T-helper 2 cell treated with Interferon-gamma antibody and Interleukin-4, amounts not matched to agents 100 ng/mL and 5 ng/mL, for 36 hours (primary cell): ENCODE measurements at regions not wholly inside any gene's neighbourhood (a gene's known extent, or its start where the extent isn't known, plus 50 kb on each side); places are given as distances from the start of the nearest gene placed in this dataset.
"Not testable (repeated sequence)": the region's sequence is repeated elsewhere in the genome, so short reads cannot be mapped to it uniquely, and the experiment has no call there.

Experiments
- intact Hi-C: fragments of 100-400 bp; cut with micrococcal nuclease; formaldehyde crosslinking; loops from one replicate; pipeline ENCODE4 v1.15.1; 2023

DNA sequence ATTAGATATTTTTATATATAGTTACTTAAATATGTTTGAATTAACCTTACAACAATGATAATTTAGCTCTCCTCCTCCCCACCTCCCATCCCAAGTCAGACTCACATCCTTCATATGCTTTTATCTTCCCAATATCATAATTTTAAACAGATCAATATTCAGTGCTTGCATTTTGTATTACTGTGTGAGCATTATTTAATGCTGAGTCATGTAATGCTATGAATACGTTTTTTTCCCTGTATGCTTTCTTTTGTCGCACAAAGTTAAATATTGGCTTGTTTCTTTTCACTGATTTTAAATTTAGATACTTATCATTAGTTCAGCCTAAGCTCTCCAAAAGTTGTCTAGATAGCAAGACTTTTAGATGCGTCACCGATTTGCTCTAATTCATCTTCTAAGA, 471.6 kb upstream of the SGO1 start:
- intact Hi-C loops: no loop called here

DNA sequence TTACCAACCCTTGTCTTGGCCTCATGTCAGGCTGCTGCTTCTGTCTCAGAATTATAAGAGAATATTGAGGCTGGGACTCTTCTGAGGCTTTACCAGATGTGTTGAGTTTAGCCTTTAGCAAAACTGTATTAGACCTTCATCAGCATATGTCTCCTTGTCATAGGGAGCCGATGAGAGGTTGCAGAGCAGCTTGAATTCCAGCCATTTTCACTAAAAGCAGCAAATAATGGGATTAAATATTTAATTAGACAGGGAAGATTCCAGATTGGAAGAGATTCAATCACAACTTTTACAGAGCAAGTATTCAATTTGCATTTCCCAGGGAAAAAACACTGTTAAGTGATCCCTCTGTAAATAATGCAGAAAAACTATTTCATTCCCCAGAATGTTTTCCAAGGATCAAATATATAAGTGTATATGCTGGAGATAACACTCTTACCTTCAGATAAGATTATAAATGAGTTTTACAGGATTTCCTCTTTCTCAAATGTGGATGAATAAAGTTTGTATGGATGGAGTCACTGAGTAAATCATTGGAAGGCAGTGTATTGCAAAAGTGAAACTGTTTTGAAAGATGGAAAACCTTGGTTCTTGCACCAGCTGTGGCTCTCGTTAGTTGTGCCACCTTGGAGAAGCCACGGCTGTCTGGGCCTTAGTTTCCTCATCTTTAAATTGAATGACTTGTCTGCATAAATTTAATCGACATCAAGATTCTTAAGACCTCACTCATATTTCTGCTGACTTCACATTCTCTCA, 466.4 kb upstream of the SGO1 start:
- intact Hi-C loops: no loop called here

DNA sequence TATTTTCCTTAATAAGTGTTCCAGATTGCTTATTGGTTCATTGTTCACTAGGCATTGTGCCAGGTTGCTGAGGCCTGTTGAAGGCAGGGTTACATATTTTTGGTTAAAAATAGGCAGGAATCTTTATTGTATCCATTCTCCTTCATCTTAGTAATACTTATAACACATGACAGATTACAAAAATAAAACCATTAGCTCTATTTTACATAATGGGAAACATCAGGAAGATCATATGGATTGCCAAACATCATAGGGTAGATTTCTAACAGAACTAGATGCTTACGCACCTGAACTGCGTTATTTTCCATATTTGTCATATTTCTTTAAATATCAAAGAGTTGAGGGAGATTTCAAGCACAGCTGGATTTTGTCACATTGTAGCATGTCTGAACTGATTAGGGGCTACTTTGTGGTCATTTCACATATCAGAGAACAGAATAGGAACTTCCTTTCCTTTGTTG, 462.9 kb upstream of the SGO1 start:
- intact Hi-C loops: no loop called here

DNA sequence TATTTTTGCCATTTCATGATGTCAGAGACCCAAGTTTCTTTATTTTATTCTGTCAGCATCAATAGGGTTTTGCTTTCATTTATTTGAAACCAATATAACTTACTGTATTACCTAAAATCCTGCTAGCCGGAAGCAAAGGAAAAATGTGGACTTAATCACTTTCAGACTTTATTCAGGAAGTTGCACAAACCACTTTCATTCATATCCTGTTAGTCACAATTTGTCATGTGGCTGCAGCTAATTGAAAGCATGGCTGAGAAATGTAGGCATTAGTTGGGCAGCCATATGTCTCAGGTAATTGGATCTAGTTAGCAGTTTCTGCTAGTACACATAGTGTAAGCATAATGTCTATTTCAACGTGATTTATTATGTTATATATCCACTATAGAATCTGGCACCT, 462.3 kb upstream of the SGO1 start:
- intact Hi-C loops: no loop called here

DNA sequence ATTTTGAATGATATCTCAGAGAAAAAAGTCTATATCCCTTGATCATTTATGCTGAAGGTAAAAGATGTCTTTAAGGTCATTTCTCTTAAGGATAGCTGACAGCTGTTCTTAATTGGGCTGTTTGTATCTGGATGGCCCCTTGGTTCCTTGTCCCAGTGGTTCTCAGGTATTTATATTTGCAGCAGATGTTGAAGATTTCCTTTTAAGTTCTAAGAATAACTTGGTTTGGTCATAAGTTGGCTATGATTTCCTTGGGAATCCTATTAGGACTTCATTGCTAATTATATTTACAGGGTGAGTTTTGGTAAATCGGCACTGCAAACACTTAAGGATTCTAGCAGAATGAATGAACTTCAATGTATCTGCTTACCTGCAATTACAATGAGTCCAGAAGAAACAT, 460.4 kb upstream of the SGO1 start:
- intact Hi-C loops: no loop called here

DNA sequence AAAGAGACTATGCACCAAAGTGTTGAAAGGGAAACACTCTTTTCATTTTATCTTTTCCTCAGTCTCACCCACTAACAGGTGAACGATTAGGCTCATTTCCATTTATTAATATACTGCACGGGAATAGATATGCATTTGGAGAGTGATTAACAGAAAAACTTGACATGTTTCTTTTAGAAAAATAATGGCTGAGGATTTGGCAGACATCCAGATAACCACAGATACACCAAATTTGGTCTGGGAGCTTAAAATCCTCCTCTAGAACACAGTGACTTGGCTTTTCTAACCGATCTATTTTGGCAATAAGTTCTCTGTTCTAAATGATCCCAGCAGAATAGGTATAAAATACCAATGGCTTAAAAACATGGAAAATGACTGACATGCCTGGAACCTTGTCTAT, 459.3 kb upstream of the SGO1 start:
- intact Hi-C loops: no loop called here

DNA sequence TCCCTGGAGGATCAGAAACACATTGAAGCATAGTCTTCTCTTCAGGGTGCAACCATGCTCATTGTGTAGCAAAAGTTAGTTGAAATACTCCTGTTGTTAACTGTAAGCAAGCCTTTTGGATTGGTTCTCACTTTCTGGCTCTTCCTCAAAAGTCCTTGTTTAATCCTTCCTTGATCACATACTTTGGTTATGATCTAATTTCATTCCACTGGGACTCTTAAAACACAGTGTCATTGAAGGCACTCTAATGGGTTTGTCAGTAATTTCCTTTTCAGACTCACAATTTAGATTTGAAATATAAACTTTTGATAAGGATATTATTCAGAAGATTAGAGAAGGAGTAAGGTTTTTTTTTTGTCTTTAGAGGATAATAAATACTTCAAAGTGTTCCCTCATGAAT, 451.7 kb upstream of the SGO1 start:
- intact Hi-C loops: no loop called here

DNA sequence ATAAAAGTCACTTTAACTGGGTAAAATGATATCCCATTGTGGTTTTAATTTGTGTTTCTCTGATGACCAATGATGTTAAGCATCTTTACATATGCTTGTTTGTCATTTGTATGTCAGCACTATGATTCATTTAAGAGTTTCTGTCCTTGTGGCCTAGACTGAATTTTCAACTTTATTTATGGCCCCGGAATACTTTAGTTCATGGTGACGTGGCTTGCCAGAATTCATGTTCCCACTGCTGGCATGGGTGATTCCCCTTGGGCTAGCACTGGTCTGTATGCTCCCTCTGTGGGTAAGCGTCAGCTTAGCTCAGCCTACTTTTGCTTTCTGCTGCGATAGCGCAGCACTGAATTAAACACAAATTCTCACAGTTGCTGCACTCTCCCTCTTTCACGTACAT, 436.3 kb upstream of the SGO1 start:
- intact Hi-C loops: no loop called here

DNA sequence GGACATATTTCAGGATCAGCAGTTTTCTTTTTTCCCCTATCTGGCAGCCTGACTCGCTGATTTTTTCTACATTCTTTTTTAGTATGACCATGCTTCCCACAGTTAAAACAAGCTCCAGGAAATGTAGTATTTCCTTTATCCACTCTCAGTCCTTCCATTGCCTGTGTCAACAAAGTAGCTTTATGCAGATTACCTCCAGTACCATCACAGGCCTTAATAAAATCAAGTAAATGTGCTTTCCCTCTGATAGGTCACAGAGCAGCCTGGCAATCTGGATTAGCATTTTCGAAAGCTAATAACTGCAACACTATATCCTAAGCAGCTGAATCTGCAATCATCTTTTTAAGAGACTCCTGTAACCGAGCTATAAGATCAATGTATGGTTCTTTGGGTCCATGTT, 432.6 kb upstream of the SGO1 start:
- intact Hi-C loops: not testable (repeated sequence)

DNA sequence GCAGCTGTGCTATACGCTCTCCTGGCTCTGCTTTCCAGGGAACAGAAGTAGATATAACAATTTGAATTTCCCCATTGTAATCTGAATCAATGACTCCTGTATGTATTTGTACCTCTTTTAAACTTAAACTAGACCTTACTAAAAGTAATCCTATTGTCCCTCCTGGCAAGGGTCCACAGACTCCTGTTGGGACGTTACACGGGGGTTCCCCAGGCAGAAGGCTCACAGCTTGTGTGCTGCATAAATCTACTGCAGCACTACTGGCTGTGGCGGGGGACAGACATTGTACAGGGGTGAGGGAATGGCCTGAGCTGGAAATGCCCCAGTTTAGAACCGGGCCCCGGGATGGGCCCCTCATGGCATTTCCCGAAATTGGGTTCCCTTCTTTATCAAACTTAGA, 432.2 kb upstream of the SGO1 start:
- intact Hi-C loops: not testable (repeated sequence)

DNA sequence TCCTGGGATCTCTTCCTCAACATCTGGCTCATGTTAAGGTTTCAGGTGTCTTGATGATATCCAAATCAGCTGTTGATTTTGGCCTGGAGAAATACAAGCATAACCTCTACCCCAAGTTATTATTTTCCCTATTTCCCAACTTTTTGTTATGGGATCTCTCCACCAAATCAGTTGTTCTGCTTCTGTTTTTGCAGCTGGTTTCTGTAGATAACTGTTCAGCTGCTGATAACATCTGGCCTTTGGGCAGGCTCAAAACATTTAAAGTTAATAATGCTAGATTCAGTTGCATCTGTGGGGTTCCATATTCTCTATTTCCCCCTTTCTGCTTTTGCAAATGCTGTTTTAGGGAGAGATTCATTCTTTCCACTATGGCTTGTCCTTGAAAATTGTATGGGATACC, 430.0 kb upstream of the SGO1 start:
- intact Hi-C loops: not testable (repeated sequence)

DNA sequence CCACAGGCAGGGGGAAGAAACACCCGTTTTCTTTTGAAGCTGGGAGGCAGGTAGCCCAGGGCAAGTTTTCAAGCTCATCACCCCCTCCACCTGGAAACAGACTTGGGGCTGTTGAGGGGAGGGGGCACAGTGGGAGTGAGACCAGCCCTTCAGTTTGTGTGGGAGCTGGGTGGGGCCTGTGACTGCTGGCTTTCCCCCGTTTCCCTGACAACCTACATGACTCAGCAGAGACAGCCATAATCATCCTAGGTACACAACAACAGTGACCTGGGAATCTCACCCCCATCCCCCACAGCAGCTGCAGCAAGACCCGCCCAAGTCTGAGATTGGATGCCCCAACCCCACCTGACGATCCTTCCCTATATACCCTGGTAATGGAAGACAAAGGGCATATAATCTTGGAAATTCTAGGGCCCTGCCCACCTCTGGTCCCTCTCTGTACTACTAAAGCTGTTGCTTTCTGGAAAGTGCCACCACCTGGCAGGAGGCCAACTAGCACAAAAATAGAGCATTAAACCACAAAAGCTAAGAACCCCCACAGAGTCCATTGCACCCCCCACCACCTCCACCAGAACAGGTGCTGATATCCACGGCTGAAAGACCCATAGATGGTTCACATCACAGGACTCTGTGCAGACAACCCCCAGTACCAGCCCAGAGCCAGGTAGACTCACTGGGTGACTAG, 422.2 kb upstream of the SGO1 start:
- intact Hi-C loops: no loop called here

DNA sequence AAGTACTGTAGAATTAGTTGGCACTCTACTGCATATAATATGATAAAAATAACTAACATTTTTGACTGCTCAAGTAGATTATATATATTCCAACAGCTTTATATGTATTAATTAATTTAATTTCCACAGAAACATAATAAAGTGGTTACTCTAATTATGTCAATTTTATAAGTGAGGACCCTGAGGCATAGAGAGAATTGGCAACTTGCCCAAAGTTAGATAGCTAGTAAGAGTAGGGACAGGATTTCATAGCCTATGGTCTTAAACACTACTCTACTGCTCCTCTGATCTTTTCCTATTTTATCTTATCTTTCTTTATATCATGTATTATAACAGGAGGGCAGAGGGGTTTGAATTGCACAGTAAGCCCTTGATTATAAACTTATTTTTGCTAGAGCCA, 418.7 kb upstream of the SGO1 start:
- intact Hi-C loops: no loop called here

DNA sequence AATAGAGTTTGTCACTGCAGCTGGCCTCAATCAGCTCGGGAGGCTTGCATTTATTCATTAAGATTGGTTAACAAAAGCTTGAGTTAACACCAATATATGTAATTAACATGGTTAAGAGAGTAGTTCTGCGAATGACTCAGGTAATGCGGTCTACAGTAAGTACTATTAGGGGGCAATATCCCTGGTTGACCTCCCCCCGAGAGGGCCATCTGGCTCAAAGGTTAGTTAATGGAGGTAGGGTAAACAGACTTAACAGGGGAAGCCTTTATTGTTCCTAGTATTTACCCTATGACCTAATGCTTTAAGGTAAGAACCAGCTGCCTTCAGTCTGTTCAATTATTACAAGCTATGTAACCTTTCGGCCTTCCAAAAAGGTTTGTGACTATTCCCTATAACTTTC, 403.3 kb upstream of the SGO1 start:
- intact Hi-C loops: no loop called here

DNA sequence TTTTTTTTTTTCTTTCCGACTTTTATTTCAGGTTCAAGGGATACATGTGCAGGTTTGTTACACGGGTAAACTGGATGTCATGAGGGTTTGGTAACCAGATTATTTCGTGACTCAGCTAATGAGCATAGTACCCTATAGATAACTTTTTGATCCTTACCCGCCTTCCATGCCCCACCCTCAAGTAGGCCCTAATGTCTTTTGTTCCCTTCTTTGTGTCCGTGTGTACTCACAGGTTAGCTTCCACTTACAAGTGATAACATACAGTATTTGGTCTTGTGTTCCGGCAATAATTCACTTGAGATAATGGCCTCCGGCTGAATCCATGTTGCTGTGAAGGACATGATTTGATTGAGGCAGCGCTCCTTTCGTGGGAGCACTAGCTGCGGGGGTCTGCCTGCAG, 402.8 kb upstream of the SGO1 start:
- intact Hi-C loops: no loop called here

DNA sequence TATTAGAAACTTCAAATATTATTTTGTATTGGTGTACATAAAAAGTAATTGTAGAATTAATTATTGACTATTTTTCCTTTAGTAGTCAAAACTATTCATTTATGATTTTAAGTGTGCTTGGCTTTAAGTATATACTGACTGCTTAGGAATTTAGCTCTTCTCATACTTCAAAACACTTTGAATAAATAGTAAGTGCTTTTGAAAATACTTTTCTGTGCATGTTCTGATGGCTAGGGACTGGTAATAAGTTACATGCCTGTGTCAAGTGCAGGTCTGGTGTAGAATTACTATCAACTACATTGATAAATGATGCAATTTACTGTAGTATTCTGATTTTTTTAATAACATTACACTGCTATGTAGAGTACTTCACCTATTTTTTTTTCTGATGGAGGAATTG, 397.6 kb upstream of the SGO1 start:
- intact Hi-C loops: no loop called here

DNA sequence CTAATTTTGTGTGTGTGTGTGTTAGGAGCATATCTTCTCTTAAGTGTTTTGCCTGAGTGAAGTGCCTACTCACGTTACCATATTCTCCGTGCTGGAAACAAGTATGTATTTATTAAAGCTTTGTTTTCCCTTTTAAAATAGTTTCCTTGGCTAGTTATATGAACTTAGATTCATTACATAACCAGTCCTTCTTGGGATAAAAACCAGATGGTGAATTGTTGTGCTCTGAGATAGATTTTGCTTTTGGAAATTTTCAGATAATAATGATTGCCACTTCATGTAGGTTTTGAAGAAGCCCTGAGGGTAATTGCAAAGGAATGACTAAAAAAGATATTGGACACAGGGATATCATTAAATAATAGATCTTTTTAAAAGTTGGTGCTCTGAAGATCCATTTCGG, 390.2 kb upstream of the SGO1 start:
- intact Hi-C loops: no loop called here

DNA sequence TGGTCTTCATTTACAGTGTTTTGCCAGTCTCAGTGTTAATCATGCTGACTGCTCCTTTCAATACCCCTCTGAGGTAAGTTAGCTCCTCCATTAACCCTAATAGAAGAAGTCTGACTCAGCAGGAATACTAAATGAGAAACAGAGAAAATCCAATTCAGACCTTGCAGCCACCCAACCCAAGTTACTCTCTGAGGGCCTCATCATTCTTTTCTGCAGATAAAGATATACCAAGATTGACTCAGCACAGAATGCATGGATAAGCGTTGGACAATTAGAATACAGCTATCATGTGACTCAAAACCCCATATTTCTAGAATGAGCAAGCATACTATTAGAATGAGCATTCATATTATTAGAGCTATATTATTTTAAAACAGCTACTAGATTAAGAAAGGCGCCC, 389.1 kb upstream of the SGO1 start:
- intact Hi-C loops: no loop called here

DNA sequence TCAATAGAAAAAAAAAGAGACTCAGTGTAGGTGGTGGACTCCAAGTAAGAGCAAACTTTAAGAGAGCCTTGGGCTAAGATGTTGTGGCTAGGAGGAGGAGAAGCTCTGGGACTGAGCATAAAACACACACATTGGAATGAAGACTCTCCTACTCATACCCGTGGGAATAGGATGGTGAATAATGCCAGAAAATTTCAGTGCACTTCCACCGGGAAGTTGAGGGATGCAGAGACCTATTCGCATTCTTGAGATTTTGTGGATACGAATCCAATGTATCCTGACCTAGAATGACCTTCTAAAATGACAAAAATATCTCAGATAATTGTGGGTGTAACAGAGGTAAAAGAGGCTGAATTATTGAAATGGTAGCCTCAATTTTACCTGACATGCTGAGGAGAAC, 388.7 kb upstream of the SGO1 start:
- intact Hi-C loops: no loop called here

DNA sequence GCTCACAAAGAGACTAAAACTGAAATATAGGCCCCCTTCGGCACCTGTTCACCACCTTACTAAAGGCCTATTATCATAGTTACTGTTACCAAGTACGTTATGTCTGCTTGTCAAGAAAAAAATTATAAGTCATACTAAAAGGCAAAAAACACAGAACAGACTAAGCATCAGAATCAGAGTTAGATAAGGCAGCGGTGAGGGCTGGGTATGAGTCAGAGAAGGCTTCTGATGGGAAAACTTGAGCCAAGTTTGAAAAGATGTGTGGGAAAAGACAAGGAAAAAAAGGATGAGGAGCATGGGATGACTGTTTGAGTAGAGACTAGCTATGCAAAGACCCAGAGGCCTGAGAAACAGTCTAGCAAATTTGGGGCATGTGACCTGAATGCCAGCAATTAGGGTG, 387.2 kb upstream of the SGO1 start:
- intact Hi-C loops: no loop called here

DNA sequence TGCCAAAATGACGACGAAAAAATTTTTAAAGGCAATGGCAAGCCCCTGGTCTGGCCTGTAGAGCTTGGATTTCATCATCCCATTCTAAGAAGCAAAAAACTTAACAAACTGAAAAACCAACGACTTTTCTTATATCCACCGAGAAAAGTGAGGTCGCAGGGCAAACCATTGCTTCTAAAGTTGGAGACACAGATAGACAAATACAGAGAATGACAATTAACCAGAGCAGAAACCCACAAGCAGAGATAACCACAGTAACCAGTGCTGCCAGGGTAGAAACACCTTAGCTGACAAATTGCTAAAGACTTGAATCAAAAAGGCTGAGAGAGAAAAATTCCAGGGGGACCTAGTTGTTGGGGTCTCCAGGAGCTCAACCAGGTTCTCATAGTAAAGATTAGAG, 386.5 kb upstream of the SGO1 start:
- intact Hi-C loops: no loop called here

DNA sequence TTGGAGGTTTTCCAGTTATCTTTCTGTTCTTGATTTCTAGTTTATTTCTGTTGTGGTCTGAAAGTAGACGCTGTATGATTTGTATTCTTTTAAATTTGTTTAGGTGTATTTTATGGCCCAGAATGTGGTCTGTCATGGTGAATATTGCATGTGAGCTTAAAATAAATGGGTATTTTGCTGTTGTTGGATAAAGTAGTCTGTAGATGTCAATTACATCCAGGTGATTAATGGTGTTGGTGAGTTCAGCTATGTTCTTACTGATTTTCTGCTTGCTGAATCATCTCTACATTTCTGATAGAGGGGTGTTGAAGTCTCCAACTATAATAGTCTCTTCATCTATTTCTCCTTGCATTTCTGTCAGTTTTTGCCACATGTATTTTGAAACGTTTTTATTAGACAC, 383.3 kb upstream of the SGO1 start:
- intact Hi-C loops: no loop called here

DNA sequence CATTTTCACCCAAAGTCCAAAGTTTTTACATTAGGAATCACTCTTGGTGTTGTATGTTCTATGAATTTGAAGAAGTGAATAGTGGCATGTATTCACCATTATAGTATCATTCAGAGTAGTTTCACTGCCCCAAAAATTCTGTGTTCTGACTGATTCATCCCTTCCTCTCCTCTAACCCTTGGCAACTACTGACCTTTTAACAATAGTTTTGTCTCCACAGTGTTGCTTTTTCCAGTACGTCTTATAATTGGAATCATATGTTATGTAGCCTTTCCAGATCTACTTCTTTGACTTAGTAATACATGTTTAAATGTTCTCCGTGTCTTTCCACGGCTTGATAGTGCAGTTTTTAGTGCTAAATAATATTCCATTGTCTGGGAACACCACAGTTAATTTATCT, 379.0 kb upstream of the SGO1 start:
- intact Hi-C loops: no loop called here
